ENCODE measurements at regions not wholly inside any gene's neighbourhood (a gene's known extent, or its start where the extent isn't known, plus 50 kb on each side); places are given as distances from the start of the nearest gene placed in this dataset.

GRCh38 chr20:12262747-12263146 lies 345.1 kb downstream of the BTBD3 start:
- no peaks in the 10 kb centered on the region for H3K36me3 ChIP-seq (ENCODE audit: control insufficient read depth, insufficient read depth, low read length)
- DNase-seq (ENCODE audit: low read depth, low spot score): no peak
- H3K4me1 ChIP-seq (ENCODE audit: control insufficient read depth, insufficient read depth, low read length): no peaks in the 10 kb centered on the region
- H3K27me3 ChIP-seq (ENCODE audit: control insufficient read depth, insufficient read depth, low read length): no peaks in the 10 kb centered on the region
- WGBS (ENCODE audit: insufficient coverage, insufficient read length): no CpG with 5 or more reads among the region's 10 CpGs
- no peaks in the 10 kb centered on the region for H3K9me3 ChIP-seq (ENCODE audit: control insufficient read depth, insufficient read depth, low read length)
- no peak overlapping the region for H3K27ac ChIP-seq (ENCODE audit: low read length)
- no peak overlapping the region for H3K4me3 ChIP-seq (ENCODE audit: low read length)

DNA sequence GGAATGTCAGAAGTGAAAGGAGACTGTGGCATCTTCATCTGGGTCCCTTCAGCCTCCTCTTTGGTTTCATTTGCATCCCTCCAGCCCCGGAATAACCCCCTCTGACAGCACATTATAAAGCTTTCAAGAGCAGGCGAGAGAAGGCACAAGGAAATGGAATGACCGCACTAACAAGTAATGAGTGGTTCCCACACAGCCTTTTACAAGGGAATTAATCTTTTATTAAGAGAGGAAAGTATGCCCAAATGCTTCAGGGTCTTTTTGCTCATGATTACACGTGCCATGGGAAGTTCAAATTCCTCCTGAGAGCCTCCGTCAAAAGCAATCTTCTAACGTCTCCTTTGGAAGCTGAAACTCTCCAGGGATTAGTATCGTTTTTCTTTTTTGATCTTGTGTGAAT lies 347.0 kb downstream of the BTBD3 start:
- WGBS (ENCODE audit: insufficient coverage, insufficient read length): no CpG with 5 or more reads among the region's 7 CpGs
- no peak for DNase-seq (ENCODE audit: low read depth, low spot score)

GRCh38 chr20:12265662-12266061 lies 348.0 kb downstream of the BTBD3 start:
- no peak overlapping the region for H3K4me3 ChIP-seq (ENCODE audit: low read length)
- H3K27me3 ChIP-seq (ENCODE audit: control insufficient read depth, insufficient read depth, low read length): no peaks in the 10 kb centered on the region
- H3K36me3 ChIP-seq (ENCODE audit: control insufficient read depth, insufficient read depth, low read length): no peaks in the 10 kb centered on the region
- DNase-seq (ENCODE audit: low read depth, low spot score): no peak
- H3K27ac ChIP-seq (ENCODE audit: low read length): no peak overlapping the region
- no CpG with 5 or more reads among the region's 8 CpGs for WGBS (ENCODE audit: insufficient coverage, insufficient read length)
- no peaks in the 10 kb centered on the region for H3K4me1 ChIP-seq (ENCODE audit: control insufficient read depth, insufficient read depth, low read length)
- H3K9me3 ChIP-seq (ENCODE audit: control insufficient read depth, insufficient read depth, low read length): no peaks in the 10 kb centered on the region

More for the DNA sequence above, 347.0 kb downstream of the BTBD3 start:
- H3K27me3 ChIP-seq (ENCODE audit: control insufficient read depth, insufficient read depth, low read length): no peaks in the 10 kb centered on the region
- no peaks in the 10 kb centered on the region for H3K36me3 ChIP-seq (ENCODE audit: control insufficient read depth, insufficient read depth, low read length)
- no peaks in the 10 kb centered on the region for H3K4me1 ChIP-seq (ENCODE audit: control insufficient read depth, insufficient read depth, low read length)
- H3K9me3 ChIP-seq (ENCODE audit: control insufficient read depth, insufficient read depth, low read length): no peaks in the 10 kb centered on the region
- no peak overlapping the region for H3K4me3 ChIP-seq (ENCODE audit: low read length)
- no peak overlapping the region for H3K27ac ChIP-seq (ENCODE audit: low read length)

GRCh38 chr20:12269579-12269978 lies 351.9 kb downstream of the BTBD3 start:
- no CpG with 5 or more reads among the region's 6 CpGs for WGBS (ENCODE audit: insufficient coverage, insufficient read length)
- Histone ChIP-seq H3K9me3 (ENCODE audit: control insufficient read depth, insufficient read depth, low read length) (no peaks in the 10 kb centered on the region), H3K27ac (ENCODE audit: low read length) (no peak overlapping the region), H3K4me1 (ENCODE audit: control insufficient read depth, insufficient read depth, low read length) (no peaks in the 10 kb centered on the region), H3K36me3 (ENCODE audit: control insufficient read depth, insufficient read depth, low read length) (no peaks in the 10 kb centered on the region), H3K27me3 (ENCODE audit: control insufficient read depth, insufficient read depth, low read length) (no peaks in the 10 kb centered on the region), H3K4me3 (ENCODE audit: low read length) (no peak overlapping the region)
- no peak for DNase-seq (ENCODE audit: low read depth, low spot score)

- no peak overlapping the region for H3K27ac ChIP-seq (ENCODE audit: low read length)
- H3K36me3 ChIP-seq (ENCODE audit: control insufficient read depth, insufficient read depth, low read length): no peaks in the 10 kb centered on the region
- no peaks in the 10 kb centered on the region for H3K9me3 ChIP-seq (ENCODE audit: control insufficient read depth, insufficient read depth, low read length)
- H3K4me1 ChIP-seq (ENCODE audit: control insufficient read depth, insufficient read depth, low read length): no peaks in the 10 kb centered on the region
- no CpG with 5 or more reads among the region's 4 CpGs for WGBS (ENCODE audit: insufficient coverage, insufficient read length)
- DNase-seq (ENCODE audit: low read depth, low spot score): no peak
- H3K27me3 ChIP-seq (ENCODE audit: control insufficient read depth, insufficient read depth, low read length): no peaks in the 10 kb centered on the region
- no peak overlapping the region for H3K4me3 ChIP-seq (ENCODE audit: low read length)
Measured at GRCh38 chr20:12270863-12271262, 353.2 kb downstream of the BTBD3 start.

DNA sequence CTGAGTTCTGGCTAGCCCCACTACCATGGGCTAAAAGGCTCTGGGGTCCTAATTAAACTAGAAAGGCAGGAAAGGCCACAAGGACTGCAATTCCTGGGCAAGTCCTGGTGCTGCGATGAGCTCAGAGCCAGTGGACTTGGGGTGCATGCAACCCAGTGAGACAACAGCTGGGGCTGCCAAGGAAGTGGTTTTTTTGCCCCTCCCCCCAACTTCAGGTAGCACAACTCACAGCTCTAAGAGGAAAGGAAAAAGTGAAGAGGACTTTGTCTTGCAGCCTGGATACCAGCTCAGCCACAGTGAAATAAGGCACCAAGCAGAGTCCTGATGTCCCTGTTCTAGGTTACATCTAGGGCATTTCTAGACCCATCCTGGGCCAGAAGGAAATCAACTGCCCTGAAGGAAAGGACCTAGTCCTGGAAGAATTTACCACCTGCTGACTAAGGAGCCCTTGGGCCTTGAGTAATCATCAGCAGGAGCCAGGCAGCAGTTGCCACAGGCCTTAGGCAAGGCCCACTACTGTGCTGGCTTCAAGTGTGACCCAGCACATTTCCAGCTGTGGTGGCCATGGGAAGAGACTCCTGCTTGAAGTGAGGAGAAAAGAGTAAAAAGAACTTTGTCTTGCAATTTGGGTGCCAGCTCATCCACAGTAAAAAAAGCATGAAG lies 358.4 kb downstream of the BTBD3 start:
- H3K4me3 ChIP-seq (ENCODE audit: low read length): no peak overlapping the region
- no CpG with 5 or more reads among the region's 1 CpG for WGBS (ENCODE audit: insufficient coverage, insufficient read length)
- H3K9me3 ChIP-seq (ENCODE audit: control insufficient read depth, insufficient read depth, low read length): no peaks in the 10 kb centered on the region
- H3K36me3 ChIP-seq (ENCODE audit: control insufficient read depth, insufficient read depth, low read length): no peaks in the 10 kb centered on the region
- H3K27me3 ChIP-seq (ENCODE audit: control insufficient read depth, insufficient read depth, low read length): no peaks in the 10 kb centered on the region
- H3K27ac ChIP-seq (ENCODE audit: low read length): no peak overlapping the region
- H3K4me1 ChIP-seq (ENCODE audit: control insufficient read depth, insufficient read depth, low read length): peaks cover 2% of the 10 kb centered on the region; the same call in 1 of the 2 replicates
- no peak for DNase-seq (ENCODE audit: low read depth, low spot score)

- H3K27ac ChIP-seq (ENCODE audit: low read length): no peak overlapping the region
- peaks cover 1% of the 10 kb centered on the region; the same call in 1 of the 2 replicates for H3K9me3 ChIP-seq (ENCODE audit: control insufficient read depth, insufficient read depth, low read length)
- H3K27me3 ChIP-seq (ENCODE audit: control insufficient read depth, insufficient read depth, low read length): no peaks in the 10 kb centered on the region; the same call in 1 of the 2 replicates
- no peaks in the 10 kb centered on the region for H3K4me1 ChIP-seq (ENCODE audit: control insufficient read depth, insufficient read depth, low read length)
- no peak overlapping the region for H3K4me3 ChIP-seq (ENCODE audit: low read length)
- H3K36me3 ChIP-seq (ENCODE audit: control insufficient read depth, insufficient read depth, low read length): no peaks in the 10 kb centered on the region
- DNase-seq (ENCODE audit: low read depth, low spot score): no peak
- no CpG with 5 or more reads among the region's 2 CpGs for WGBS (ENCODE audit: insufficient coverage, insufficient read length)
Measured at GRCh38 chr20:12287575-12287974, 369.9 kb downstream of the BTBD3 start.

GRCh38 chr20:12289465-12289864 lies 371.8 kb downstream of the BTBD3 start:
- H3K36me3 ChIP-seq (ENCODE audit: control insufficient read depth, insufficient read depth, low read length): no peaks in the 10 kb centered on the region
- DNase-seq (ENCODE audit: low read depth, low spot score): no peak
- H3K9me3 ChIP-seq (ENCODE audit: control insufficient read depth, insufficient read depth, low read length): peaks cover 1% of the 10 kb centered on the region; the same call in 1 of the 2 replicates
- WGBS (ENCODE audit: insufficient coverage, insufficient read length): no CpG with 5 or more reads among the region's 4 CpGs
- no peak overlapping the region for H3K27ac ChIP-seq (ENCODE audit: low read length)
- H3K27me3 ChIP-seq (ENCODE audit: control insufficient read depth, insufficient read depth, low read length): no peaks in the 10 kb centered on the region; the same call in 1 of the 2 replicates
- no peak overlapping the region for H3K4me3 ChIP-seq (ENCODE audit: low read length)
- H3K4me1 ChIP-seq (ENCODE audit: control insufficient read depth, insufficient read depth, low read length): no peaks in the 10 kb centered on the region

DNA sequence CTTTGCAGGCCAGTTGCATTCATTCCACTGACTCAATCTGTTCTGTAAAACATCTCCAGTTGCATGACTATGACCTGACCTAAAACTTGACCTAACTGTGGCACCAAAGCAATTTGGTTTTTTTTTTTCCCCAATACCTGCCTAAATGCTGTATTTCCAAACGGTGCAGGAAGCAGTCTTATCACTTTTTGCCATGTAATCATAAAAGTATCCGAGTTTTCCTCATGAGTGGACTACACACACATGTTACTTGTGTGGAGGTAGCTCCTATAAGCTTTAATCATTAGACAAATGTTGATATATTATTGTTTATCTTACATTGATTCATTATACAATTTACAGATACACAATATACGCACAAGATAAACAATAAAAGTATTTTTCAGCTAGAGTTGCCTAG lies 373.7 kb downstream of the BTBD3 start:
- H3K4me3 ChIP-seq (ENCODE audit: low read length): no peak overlapping the region
- no CpG with 5 or more reads among the region's 3 CpGs for WGBS (ENCODE audit: insufficient coverage, insufficient read length)
- H3K36me3 ChIP-seq (ENCODE audit: control insufficient read depth, insufficient read depth, low read length): no peaks in the 10 kb centered on the region
- peaks cover 1% of the 10 kb centered on the region; the same call in 1 of the 2 replicates for H3K9me3 ChIP-seq (ENCODE audit: control insufficient read depth, insufficient read depth, low read length)
- H3K27me3 ChIP-seq (ENCODE audit: control insufficient read depth, insufficient read depth, low read length): no peaks in the 10 kb centered on the region; the same call in 1 of the 2 replicates
- H3K27ac ChIP-seq (ENCODE audit: low read length): no peak overlapping the region
- no peak for DNase-seq (ENCODE audit: low read depth, low spot score)
- H3K4me1 ChIP-seq (ENCODE audit: control insufficient read depth, insufficient read depth, low read length): no peaks in the 10 kb centered on the region

DNA sequence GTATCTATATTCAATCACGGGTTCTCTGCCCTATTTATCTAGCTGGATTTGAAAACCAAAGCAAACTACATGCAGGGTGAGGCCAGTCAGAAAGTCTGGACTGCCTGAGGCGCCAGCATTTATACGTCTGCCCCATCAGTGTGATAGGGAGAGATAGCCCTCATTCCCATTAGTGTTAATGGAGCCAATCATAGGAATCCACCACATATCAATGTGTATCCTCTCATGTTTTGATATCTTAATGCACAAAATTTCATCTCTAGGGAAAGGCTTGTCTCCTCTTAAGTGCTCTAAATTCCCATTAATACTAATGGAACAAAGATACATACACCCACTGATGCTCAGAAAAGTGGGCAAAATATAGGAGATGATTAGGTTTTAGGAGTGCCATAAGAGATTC lies 376.2 kb downstream of the BTBD3 start:
- no peak overlapping the region for H3K4me3 ChIP-seq (ENCODE audit: low read length)
- no peaks in the 10 kb centered on the region for H3K36me3 ChIP-seq (ENCODE audit: control insufficient read depth, insufficient read depth, low read length)
- no peak overlapping the region for H3K27ac ChIP-seq (ENCODE audit: low read length)
- peaks cover 1% of the 10 kb centered on the region; the same call in 1 of the 2 replicates for H3K9me3 ChIP-seq (ENCODE audit: control insufficient read depth, insufficient read depth, low read length)
- no peaks in the 10 kb centered on the region; the same call in 1 of the 2 replicates for H3K27me3 ChIP-seq (ENCODE audit: control insufficient read depth, insufficient read depth, low read length)
- H3K4me1 ChIP-seq (ENCODE audit: control insufficient read depth, insufficient read depth, low read length): no peaks in the 10 kb centered on the region
- no CpG with 5 or more reads among the region's 3 CpGs for WGBS (ENCODE audit: insufficient coverage, insufficient read length)
- no peak for DNase-seq (ENCODE audit: low read depth, low spot score)

DNA sequence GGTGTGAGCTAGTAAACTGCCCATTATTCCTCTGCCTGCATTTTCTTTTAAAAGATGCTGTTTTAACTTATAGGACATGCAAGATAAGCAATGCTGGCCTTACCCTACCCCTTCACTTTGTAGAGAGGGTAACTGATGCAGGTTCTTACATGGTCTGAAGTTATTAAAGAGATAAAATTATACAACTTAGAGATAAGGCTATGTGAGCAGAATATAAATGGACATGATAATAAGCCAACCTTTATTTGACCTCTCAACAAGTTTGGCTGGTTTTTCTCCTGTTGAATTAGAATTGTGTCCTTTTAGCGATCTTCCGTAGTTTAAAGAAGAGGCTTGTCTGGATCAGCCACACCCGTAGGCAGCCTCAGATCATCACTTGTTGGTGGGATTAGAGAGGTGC lies 377.0 kb downstream of the BTBD3 start:
- Histone ChIP-seq H3K27ac (ENCODE audit: low read length) (no peak overlapping the region), H3K4me1 (ENCODE audit: control insufficient read depth, insufficient read depth, low read length) (no peaks in the 10 kb centered on the region), H3K27me3 (ENCODE audit: control insufficient read depth, insufficient read depth, low read length) (no peaks in the 10 kb centered on the region; the same call in 1 of the 2 replicates), H3K9me3 (ENCODE audit: control insufficient read depth, insufficient read depth, low read length) (peaks cover 1% of the 10 kb centered on the region; the same call in 1 of the 2 replicates), H3K4me3 (ENCODE audit: low read length) (no peak overlapping the region), H3K36me3 (ENCODE audit: control insufficient read depth, insufficient read depth, low read length) (no peaks in the 10 kb centered on the region)
- WGBS (ENCODE audit: insufficient coverage, insufficient read length): no CpG with 5 or more reads among the region's 3 CpGs
- no peak for DNase-seq (ENCODE audit: low read depth, low spot score)
